ENCODE measurements at regions not wholly inside any gene's neighbourhood (a gene's known extent, or its start where the extent isn't known, plus 50 kb on each side); places are given as distances from the start of the nearest gene placed in this dataset.

DNA sequence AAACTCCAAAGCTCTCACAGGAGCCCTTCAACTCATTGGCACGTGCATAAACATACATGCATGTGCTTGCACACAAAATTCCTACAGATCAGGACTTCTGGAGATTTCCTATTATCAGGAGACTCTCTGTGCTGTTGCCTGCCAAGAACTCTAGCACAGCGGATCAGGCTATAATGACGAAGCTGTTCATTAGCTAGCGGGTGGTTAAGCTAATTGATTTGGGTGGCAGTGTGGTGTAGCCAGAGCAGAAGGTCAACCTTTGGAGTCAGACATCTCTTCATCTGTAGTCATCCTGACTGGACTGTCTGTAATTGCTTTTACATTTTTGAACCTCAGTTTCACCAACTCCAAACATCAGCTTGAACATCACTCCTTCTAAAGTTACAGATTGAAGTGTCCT lies 69.0 kb downstream of the KIF2B start:
- no peaks in the 10 kb centered on the region for H3K9me3 ChIP-seq (ENCODE audit: insufficient read depth, low read depth, low read length)
- H4K20me1 ChIP-seq (ENCODE audit: insufficient read depth, low read length, poor library complexity, severe bottlenecking), result no peaks in the 10 kb centered on the region

GRCh38 chr17:53892222-53892621 lies 69.5 kb downstream of the KIF2B start:
- no peak overlapping the region for H3K9ac ChIP-seq (ENCODE audit: low read depth, low read length, poor library complexity, severe bottlenecking)
- no peaks in the 10 kb centered on the region for H3K9me2 ChIP-seq (replicated peaks; ENCODE audit: low read depth, low read length)
- no peak overlapping the region for H2AFZ ChIP-seq (ENCODE audit: low read length)
- H4K20me1 ChIP-seq (ENCODE audit: insufficient read depth, low read length, poor library complexity, severe bottlenecking), result no peaks in the 10 kb centered on the region
- no peaks in the 10 kb centered on the region for H3K27me3 ChIP-seq (ENCODE audit: insufficient read depth, low read length, poor library complexity, severe bottlenecking)
- no peaks in the 10 kb centered on the region for H3K79me2 ChIP-seq (ENCODE audit: insufficient read depth, low read length)
- no peaks in the 10 kb centered on the region for H3K9me3 ChIP-seq (ENCODE audit: insufficient read depth, low read depth, low read length)
- TF ChIP-seq, protein P1, sequence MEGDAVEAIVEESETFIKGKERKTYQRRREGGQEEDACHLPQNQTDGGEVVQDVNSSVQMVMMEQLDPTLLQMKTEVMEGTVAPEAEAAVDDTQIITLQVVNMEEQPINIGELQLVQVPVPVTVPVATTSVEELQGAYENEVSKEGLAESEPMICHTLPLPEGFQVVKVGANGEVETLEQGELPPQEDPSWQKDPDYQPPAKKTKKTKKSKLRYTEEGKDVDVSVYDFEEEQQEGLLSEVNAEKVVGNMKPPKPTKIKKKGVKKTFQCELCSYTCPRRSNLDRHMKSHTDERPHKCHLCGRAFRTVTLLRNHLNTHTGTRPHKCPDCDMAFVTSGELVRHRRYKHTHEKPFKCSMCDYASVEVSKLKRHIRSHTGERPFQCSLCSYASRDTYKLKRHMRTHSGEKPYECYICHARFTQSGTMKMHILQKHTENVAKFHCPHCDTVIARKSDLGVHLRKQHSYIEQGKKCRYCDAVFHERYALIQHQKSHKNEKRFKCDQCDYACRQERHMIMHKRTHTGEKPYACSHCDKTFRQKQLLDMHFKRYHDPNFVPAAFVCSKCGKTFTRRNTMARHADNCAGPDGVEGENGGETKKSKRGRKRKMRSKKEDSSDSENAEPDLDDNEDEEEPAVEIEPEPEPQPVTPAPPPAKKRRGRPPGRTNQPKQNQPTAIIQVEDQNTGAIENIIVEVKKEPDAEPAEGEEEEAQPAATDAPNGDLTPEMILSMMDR (conservative IDR thresholded peaks at IDR 0.05; ENCODE audit: low read length), result no peak
- TF ChIP-seq EZH2phosphoT487 (IDR thresholded peaks at IDR 0.05; ENCODE audit: borderline replicate concordance), result no peak
- no peaks in the 10 kb centered on the region for H3K36me3 ChIP-seq (ENCODE audit: insufficient read depth, low read length)
- no peaks in the 10 kb centered on the region for H3F3A ChIP-seq (ENCODE audit: low read depth)
- no peak overlapping the region for H3K4me3 ChIP-seq (ENCODE audit: low read length, poor library complexity, severe bottlenecking)
- H3K4me1 ChIP-seq (ENCODE audit: insufficient read depth, low read length, poor library complexity, severe bottlenecking), result no peaks in the 10 kb centered on the region
- no peak overlapping the region for H3K4me2 ChIP-seq (ENCODE audit: low read depth, low read length, poor library complexity, severe bottlenecking)

More for the DNA sequence above, 69.0 kb downstream of the KIF2B start:
- no peaks in the 10 kb centered on the region for H3K27me3 ChIP-seq (ENCODE audit: insufficient read depth, low read length, poor library complexity, severe bottlenecking)
- no peaks in the 10 kb centered on the region for H3K79me2 ChIP-seq (ENCODE audit: insufficient read depth, low read length)
- no peak for TF ChIP-seq EZH2phosphoT487 (IDR thresholded peaks at IDR 0.05; ENCODE audit: borderline replicate concordance)
- TF ChIP-seq, protein P1 (conservative IDR thresholded peaks at IDR 0.05; ENCODE audit: low read length), result no peak
- H3K36me3 ChIP-seq (ENCODE audit: insufficient read depth, low read length), result no peaks in the 10 kb centered on the region
- H3K9ac ChIP-seq (ENCODE audit: low read depth, low read length, poor library complexity, severe bottlenecking), result no peak overlapping the region
- no peaks in the 10 kb centered on the region for H3F3A ChIP-seq (ENCODE audit: low read depth)
- no peaks in the 10 kb centered on the region for H3K9me2 ChIP-seq (replicated peaks; ENCODE audit: low read depth, low read length)
- no peak overlapping the region for H3K4me3 ChIP-seq (ENCODE audit: low read length, poor library complexity, severe bottlenecking)
- H2AFZ ChIP-seq (ENCODE audit: low read length), result no peak overlapping the region
- H3K4me1 ChIP-seq (ENCODE audit: insufficient read depth, low read length, poor library complexity, severe bottlenecking), result no peaks in the 10 kb centered on the region
- no peak overlapping the region for H3K4me2 ChIP-seq (ENCODE audit: low read depth, low read length, poor library complexity, severe bottlenecking)

DNA sequence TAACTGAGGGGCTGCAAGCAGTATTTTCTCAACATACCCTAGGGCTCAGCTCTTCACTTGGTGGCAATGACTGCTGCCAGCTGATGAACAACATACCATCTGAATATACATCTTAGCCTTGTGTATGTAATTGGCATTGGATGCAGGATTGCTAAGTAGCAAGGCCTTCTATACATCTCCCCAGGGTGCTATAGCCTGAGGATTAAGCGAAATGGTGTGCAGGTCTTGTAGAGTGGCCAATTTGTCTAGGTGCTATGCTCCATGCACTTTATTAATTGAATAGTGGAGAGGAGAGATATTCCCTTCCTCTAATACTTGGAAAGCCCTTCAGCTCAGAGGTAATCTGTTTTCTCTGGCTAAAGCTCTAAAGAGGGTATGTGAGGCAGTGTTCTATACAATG lies 71.9 kb downstream of the KIF2B start:
- no peaks in the 10 kb centered on the region for H3K27me3 ChIP-seq (ENCODE audit: insufficient read depth, low read length, poor library complexity, severe bottlenecking)
- no peak overlapping the region for H3K9ac ChIP-seq (ENCODE audit: low read depth, low read length, poor library complexity, severe bottlenecking)
- no peaks in the 10 kb centered on the region for H3F3A ChIP-seq (ENCODE audit: low read depth)
- H3K9me3 ChIP-seq (ENCODE audit: insufficient read depth, low read depth, low read length), result no peaks in the 10 kb centered on the region
- no peak for TF ChIP-seq EZH2phosphoT487 (IDR thresholded peaks at IDR 0.05; ENCODE audit: borderline replicate concordance)
- TF ChIP-seq, protein P1 (conservative IDR thresholded peaks at IDR 0.05; ENCODE audit: low read length), result no peak
- H3K36me3 ChIP-seq (ENCODE audit: insufficient read depth, low read length), result no peaks in the 10 kb centered on the region
- no peaks in the 10 kb centered on the region for H3K4me1 ChIP-seq (ENCODE audit: insufficient read depth, low read length, poor library complexity, severe bottlenecking)
- H2AFZ ChIP-seq (ENCODE audit: low read length), result no peak overlapping the region
- no peaks in the 10 kb centered on the region for H4K20me1 ChIP-seq (ENCODE audit: insufficient read depth, low read length, poor library complexity, severe bottlenecking)
- H3K4me3 ChIP-seq (ENCODE audit: low read length, poor library complexity, severe bottlenecking), result no peak overlapping the region
- no peaks in the 10 kb centered on the region for H3K9me2 ChIP-seq (replicated peaks; ENCODE audit: low read depth, low read length)
- H3K4me2 ChIP-seq (ENCODE audit: low read depth, low read length, poor library complexity, severe bottlenecking), result no peak overlapping the region
- H3K79me2 ChIP-seq (ENCODE audit: insufficient read depth, low read length), result no peaks in the 10 kb centered on the region

All from Loucy (cell line).